ENCODE measurements at regions not wholly inside any gene's neighbourhood (a gene's known extent, or its start where the extent isn't known, plus 50 kb on each side); places are given as distances from the start of the nearest gene placed in this dataset.

GRCh38 chr3:24586920-24587319, 92.3 kb upstream of the THRB start:
- ChIA-PET POLR2A (no interaction called here), CTCF (interaction anchor here (1.2 kb wide), 1 partner anchor 13 kb away, joined by 3 read pairs; no protein-coding TSS in a partner anchor)
- no peak overlapping the region for H3K4me3 ChIP-seq (ENCODE audit: low read depth, low read length)
- TF ChIP-seq CTCF (IDR thresholded peaks at IDR 0.05; ENCODE audit: insufficient read depth, low read length, missing control alignments) = no peak
- no peak for DNase-seq (ENCODE audit: low read depth, low spot score)

- ChIA-PET CTCF (no interaction called here), POLR2A (no interaction called here)
- H3K4me3 ChIP-seq (ENCODE audit: low read depth, low read length) = no peak overlapping the region
- TF ChIP-seq CTCF (IDR thresholded peaks at IDR 0.05; ENCODE audit: insufficient read depth, low read length, missing control alignments) = no peak
- no peak for DNase-seq (ENCODE audit: low read depth, low spot score)
These were observed 94.2 kb upstream of the THRB start for GRCh38 chr3:24588629-24589512.

GRCh38 chr3:24589513-24589851, 94.8 kb upstream of the THRB start:
- H3K4me3 ChIP-seq (ENCODE audit: low read depth, low read length) = no peak overlapping the region
- ChIA-PET CTCF (no interaction called here), POLR2A (no interaction called here)
- no peak for TF ChIP-seq CTCF (IDR thresholded peaks at IDR 0.05; ENCODE audit: insufficient read depth, low read length, missing control alignments)
- no peak for DNase-seq (ENCODE audit: low read depth, low spot score)

GRCh38 chr3:24589931-24590880, 95.6 kb upstream of the THRB start:
- no peak overlapping the region for H3K4me3 ChIP-seq (ENCODE audit: low read depth, low read length)
- TF ChIP-seq CTCF (IDR thresholded peaks at IDR 0.05; ENCODE audit: insufficient read depth, low read length, missing control alignments) = no peak
- POLR2A ChIA-PET = no interaction called here
- DNase-seq (ENCODE audit: low read depth, low spot score) = no peak
- CTCF ChIA-PET = interaction anchor here (1.4 kb wide), 1 partner anchor 93 kb away, joined by 3 read pairs; no protein-coding TSS in a partner anchor

- CTCF ChIA-PET = interaction anchor here (1.4 kb wide), 1 partner anchor 92 kb away, joined by 3 read pairs; no protein-coding TSS in a partner anchor
These were observed 96.5 kb upstream of the THRB start for GRCh38 chr3:24591191-24591590.

More at GRCh38 chr3:24591191-24591590, 96.5 kb upstream of the THRB start:
- no peak overlapping the region for H3K4me3 ChIP-seq (ENCODE audit: low read depth, low read length)
- DNase-seq (ENCODE audit: low read depth, low spot score) = no peak
- POLR2A ChIA-PET = no interaction called here
- no peak for TF ChIP-seq CTCF (IDR thresholded peaks at IDR 0.05; ENCODE audit: insufficient read depth, low read length, missing control alignments)

Measured in AG04449 (cell line).